ENCODE measurements at regions not wholly inside any gene's neighbourhood (a gene's known extent, or its start where the extent isn't known, plus 50 kb on each side); places are given as distances from the start of the nearest gene placed in this dataset.

DNA sequence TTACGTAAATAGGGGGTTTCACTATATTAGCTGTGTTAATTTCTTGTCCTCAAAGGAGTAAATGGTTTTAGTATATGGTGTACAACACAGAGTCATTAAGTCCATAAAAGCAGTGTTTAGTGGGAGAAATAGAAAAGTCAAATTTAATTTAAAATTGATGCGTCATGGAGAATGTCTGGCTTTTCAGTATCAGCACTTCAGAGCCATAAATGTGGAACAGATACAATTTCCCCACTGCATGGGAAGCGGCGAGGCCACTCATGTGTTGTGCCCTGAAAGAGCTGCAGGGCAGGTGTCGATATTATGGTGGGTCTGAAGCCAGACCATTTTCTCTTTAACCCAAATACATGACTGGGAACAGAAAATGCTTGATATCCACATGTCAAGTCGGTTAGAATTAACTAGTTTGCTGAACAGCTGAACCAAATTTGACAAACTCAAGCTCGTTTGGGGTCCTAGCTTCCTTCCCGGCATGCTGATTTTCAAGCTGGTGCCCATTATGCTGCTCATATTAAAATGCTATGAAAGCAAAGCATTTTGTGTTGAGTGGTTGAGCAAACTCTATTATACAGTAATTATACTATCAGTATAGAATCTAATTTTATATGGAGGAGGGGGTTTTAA is 364.6 kb upstream of the TBL1XR1 start:
- no peak for FAIRE-seq
- H3K27ac ChIP-seq (ENCODE audit: low read depth in 1 of 3, low read length in 2 of 3): no peak overlapping the region
- WGBS, 3 donors: 94 to 95% (median 95%) methylated on average over 8 of the region's 8 CpGs

DNA sequence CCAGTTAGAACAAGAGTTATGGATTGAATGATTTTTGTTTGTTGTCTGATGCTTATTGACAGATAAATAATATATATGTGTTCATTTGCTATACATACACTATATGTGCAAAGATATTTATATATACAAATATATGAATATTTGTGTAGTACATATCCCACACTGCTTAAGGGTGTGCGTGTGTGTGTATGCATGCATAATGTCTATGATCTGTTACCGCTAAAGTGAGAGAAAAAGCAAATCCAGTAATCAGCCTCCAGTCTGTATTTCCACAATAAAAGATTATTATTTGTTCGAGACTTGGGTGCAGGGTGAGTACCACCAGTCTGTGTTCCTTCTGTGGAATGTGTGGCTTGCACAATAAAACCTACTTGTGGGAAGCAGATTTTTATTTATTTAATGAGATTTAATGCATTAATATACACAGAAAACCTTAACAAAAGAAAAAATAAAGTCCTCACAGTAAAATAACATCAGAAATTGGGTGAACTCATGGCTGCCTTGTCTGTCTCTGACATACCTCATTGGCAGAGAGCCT is 366.0 kb upstream of the TBL1XR1 start:
- H3K36me3 ChIP-seq (ENCODE audit: control insufficient read depth in 3 of 3, insufficient read depth in 2 of 3, low read depth in 1 of 3, low read length in 3 of 3): no peaks in the 10 kb centered on the region
- no peak overlapping the region for H3K4me3 ChIP-seq (ENCODE audit: low read depth in 1 of 3, low read length in 3 of 3)
- FAIRE-seq (no peak), DNase-seq (no peak)
- no peaks in the 10 kb centered on the region for H3K27me3 ChIP-seq (ENCODE audit: control insufficient read depth in 3 of 3, insufficient read depth in 3 of 3, low read length in 3 of 3)
- no peaks in the 10 kb centered on the region for H3K9me3 ChIP-seq (ENCODE audit: control insufficient read depth in 2 of 2, insufficient read depth in 1 of 2, low read depth in 1 of 2, low read length in 1 of 2)
- H3K27ac ChIP-seq (ENCODE audit: low read depth in 1 of 3, low read length in 2 of 3): no peak overlapping the region
- no peaks in the 10 kb centered on the region for H3K4me1 ChIP-seq (ENCODE audit: control insufficient read depth in 3 of 3, insufficient read depth in 2 of 3, low read depth in 1 of 3, low read length in 2 of 3)
- WGBS, 3 donors: 76 to 94% (median 84%) methylated on average over 3 of the region's 3 CpGs

More for the DNA sequence above, 364.6 kb upstream of the TBL1XR1 start:
- no peaks in the 10 kb centered on the region for H3K4me1 ChIP-seq (ENCODE audit: control insufficient read depth in 3 of 3, insufficient read depth in 2 of 3, low read depth in 1 of 3, low read length in 2 of 3)
- no peaks in the 10 kb centered on the region for H3K27me3 ChIP-seq (ENCODE audit: control insufficient read depth in 3 of 3, insufficient read depth in 3 of 3, low read length in 3 of 3)
- no peak for DNase-seq
- H3K36me3 ChIP-seq (ENCODE audit: control insufficient read depth in 3 of 3, insufficient read depth in 2 of 3, low read depth in 1 of 3, low read length in 3 of 3): no peaks in the 10 kb centered on the region
- no peak overlapping the region for H3K4me3 ChIP-seq (ENCODE audit: low read depth in 1 of 3, low read length in 3 of 3)
- H3K9me3 ChIP-seq (ENCODE audit: control insufficient read depth in 2 of 2, insufficient read depth in 1 of 2, low read depth in 1 of 2, low read length in 1 of 2): no peaks in the 10 kb centered on the region

DNA sequence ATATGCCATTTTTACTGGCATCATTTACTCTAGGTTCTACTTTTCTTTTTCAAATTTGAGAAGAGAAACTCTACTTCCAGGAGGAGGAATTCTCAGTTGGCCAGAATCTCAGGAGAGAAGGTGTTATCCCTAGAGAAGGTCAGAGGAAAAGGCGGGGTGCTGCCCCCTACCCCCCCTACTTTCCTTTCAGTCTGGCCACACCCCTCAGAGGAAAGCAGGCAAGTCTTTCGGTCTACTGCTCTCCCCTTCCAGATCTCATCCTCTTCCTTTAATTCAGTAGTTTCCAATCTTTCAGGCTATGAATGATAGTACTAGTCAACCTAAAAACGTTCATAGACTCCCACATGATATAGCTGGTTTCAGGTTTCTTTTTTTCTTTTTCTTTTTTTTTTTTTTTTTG is 366.5 kb upstream of the TBL1XR1 start:
- Histone ChIP-seq H3K4me1 (ENCODE audit: control insufficient read depth in 3 of 3, insufficient read depth in 2 of 3, low read depth in 1 of 3, low read length in 2 of 3) (no peaks in the 10 kb centered on the region), H3K27me3 (ENCODE audit: control insufficient read depth in 3 of 3, insufficient read depth in 3 of 3, low read length in 3 of 3) (no peaks in the 10 kb centered on the region), H3K4me3 (ENCODE audit: low read depth in 1 of 3, low read length in 3 of 3) (no peak overlapping the region), H3K27ac (ENCODE audit: low read depth in 1 of 3, low read length in 2 of 3) (no peak overlapping the region), H3K36me3 (ENCODE audit: control insufficient read depth in 3 of 3, insufficient read depth in 2 of 3, low read depth in 1 of 3, low read length in 3 of 3) (no peaks in the 10 kb centered on the region), H3K9me3 (ENCODE audit: control insufficient read depth in 2 of 2, insufficient read depth in 1 of 2, low read depth in 1 of 2, low read length in 1 of 2) (no peaks in the 10 kb centered on the region)
- FAIRE-seq (no peak), DNase-seq (no peak)
- WGBS, 3 donors: 47 to 62% (median 62%) methylated on average over 3 of the region's 3 CpGs

DNA sequence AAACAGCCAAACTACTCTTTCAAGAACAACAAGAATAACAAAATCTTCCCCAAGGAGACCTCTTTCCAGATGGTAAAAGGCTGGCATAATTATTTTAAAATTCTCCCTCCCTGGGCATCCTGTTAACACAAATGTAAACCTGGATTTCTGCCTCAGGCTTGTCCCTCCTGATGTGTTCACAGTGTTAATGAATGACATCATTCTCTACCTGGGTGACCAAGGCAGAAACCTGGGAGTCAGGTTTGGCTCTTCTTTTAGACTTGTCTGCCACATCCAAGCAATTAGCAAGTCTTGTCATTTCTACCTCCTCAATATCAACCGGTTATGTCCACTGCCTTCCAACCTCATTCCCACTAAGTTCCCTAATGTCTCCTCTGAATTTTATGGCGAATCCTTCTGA is 368.7 kb upstream of the TBL1XR1 start:
- Histone ChIP-seq H3K27me3 (ENCODE audit: control insufficient read depth in 3 of 3, insufficient read depth in 3 of 3, low read length in 3 of 3) (no peaks in the 10 kb centered on the region), H3K4me1 (ENCODE audit: control insufficient read depth in 3 of 3, insufficient read depth in 2 of 3, low read depth in 1 of 3, low read length in 2 of 3) (no peaks in the 10 kb centered on the region), H3K9me3 (ENCODE audit: control insufficient read depth in 2 of 2, insufficient read depth in 1 of 2, low read depth in 1 of 2, low read length in 1 of 2) (no peaks in the 10 kb centered on the region), H3K4me3 (ENCODE audit: low read depth in 1 of 3, low read length in 3 of 3) (no peak overlapping the region), H3K27ac (ENCODE audit: low read depth in 1 of 3, low read length in 2 of 3) (no peak overlapping the region), H3K36me3 (ENCODE audit: control insufficient read depth in 3 of 3, insufficient read depth in 2 of 3, low read depth in 1 of 3, low read length in 3 of 3) (no peaks in the 10 kb centered on the region)
- FAIRE-seq (no peak), DNase-seq (no peak)
- WGBS, 3 donors: 92 to 99% (median 94%) methylated on average over 2 of the region's 2 CpGs

DNA sequence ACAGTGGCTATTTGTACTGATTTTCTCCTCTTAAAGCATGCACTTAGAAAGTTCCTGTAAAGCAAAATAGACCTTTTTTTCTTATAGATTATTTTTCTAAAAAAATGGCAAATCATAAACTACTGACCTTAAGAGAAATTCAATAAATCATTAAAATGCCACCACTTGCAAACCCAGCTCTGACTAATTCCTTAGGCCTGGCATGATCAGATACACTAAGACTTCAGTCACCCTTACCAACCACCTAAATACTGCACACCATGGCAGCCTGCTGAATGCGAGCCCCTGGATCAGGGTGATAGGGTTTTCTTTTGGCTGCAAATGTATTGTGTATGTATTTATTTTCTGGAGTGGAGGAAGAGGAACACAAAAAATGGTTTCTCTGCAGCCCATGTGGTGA is 370.6 kb upstream of the TBL1XR1 start:
- WGBS, 3 donors: 93 to 97% (median 94%) methylated on average over 1 of the region's 1 CpG
- Histone ChIP-seq H3K27me3 (ENCODE audit: control insufficient read depth in 3 of 3, insufficient read depth in 3 of 3, low read length in 3 of 3) (no peaks in the 10 kb centered on the region), H3K36me3 (ENCODE audit: control insufficient read depth in 3 of 3, insufficient read depth in 2 of 3, low read depth in 1 of 3, low read length in 3 of 3) (no peaks in the 10 kb centered on the region), H3K9me3 (ENCODE audit: control insufficient read depth in 2 of 2, insufficient read depth in 1 of 2, low read depth in 1 of 2, low read length in 1 of 2) (no peaks in the 10 kb centered on the region), H3K27ac (ENCODE audit: low read depth in 1 of 3, low read length in 2 of 3) (no peak overlapping the region), H3K4me3 (ENCODE audit: low read depth in 1 of 3, low read length in 3 of 3) (no peak overlapping the region), H3K4me1 (ENCODE audit: control insufficient read depth in 3 of 3, insufficient read depth in 2 of 3, low read depth in 1 of 3, low read length in 2 of 3) (no peaks in the 10 kb centered on the region)
- DNase-seq (no peak), FAIRE-seq (no peak)

DNA sequence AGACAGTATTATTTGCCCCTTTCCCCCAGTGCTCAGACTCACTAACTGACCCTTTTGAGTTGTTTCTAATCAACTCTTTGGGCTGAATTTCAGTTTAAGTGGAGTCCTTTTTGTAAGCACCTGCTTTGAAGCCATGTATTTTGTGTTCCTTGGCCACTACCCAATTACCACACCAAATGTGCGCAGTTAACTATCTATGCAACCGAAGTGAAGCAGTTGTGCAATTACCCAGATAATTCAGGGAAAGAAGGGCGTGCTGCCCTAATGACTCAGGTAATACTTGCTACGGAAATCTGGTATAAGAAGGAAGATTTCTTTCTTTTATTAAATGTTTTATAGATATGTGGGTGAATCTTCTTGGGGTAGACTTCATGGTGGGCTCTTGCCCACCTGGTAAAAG is 371.9 kb upstream of the TBL1XR1 start:
- H3K9me3 ChIP-seq (ENCODE audit: control insufficient read depth in 2 of 2, insufficient read depth in 1 of 2, low read depth in 1 of 2, low read length in 1 of 2): no peaks in the 10 kb centered on the region

DNA sequence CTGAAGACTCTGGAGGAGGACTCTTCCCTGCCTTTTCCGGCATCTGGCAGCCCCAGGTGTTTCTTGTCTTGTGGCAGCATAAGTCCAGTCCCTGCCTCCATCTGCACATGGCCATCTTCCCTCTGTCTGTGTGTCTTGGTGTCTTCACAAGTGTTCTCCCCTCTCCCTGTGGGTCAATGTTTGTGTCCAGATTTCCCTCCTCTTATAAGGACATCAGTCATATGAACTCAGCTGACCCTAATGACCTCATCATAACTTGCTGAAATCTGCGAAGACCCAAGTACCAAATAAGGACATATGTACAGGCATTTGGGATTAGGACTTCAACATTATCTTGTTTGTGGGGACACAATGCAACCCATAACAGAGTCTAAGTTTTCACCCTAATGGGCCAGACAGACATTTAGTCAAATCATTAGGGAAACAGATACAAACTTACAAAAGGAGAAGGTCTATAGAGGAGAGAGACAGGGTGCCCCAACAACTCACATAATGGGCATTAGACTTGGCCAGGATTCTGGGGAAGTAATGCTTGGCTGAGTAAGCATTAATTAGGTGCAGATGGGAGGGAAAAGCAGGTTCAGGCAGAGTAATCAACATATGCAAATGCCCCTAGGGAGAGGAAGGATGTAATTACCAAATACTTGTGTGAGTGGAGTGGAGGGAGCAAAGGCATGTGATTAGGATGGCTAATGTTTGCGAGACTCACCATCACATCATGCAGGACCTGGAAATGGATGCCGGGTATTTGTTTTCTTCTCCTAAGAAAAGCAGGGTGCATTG is 372.8 kb upstream of the TBL1XR1 start:
- Histone ChIP-seq H3K27me3 (ENCODE audit: control insufficient read depth in 3 of 3, insufficient read depth in 3 of 3, low read length in 3 of 3) (no peaks in the 10 kb centered on the region), H3K9me3 (ENCODE audit: control insufficient read depth in 2 of 2, insufficient read depth in 1 of 2, low read depth in 1 of 2, low read length in 1 of 2) (peaks cover 0 to 3% of the 10 kb centered on the region in 2 donors), H3K4me3 (ENCODE audit: low read depth in 1 of 3, low read length in 3 of 3) (no peak overlapping the region), H3K4me1 (ENCODE audit: control insufficient read depth in 3 of 3, insufficient read depth in 2 of 3, low read depth in 1 of 3, low read length in 2 of 3) (peaks cover 0 to 4% (median 0%) of the 10 kb centered on the region in 3 donors), H3K27ac (ENCODE audit: low read depth in 1 of 3, low read length in 2 of 3) (no peak overlapping the region), H3K36me3 (ENCODE audit: control insufficient read depth in 3 of 3, insufficient read depth in 2 of 3, low read depth in 1 of 3, low read length in 3 of 3) (no peaks in the 10 kb centered on the region)
- no peak for DNase-seq
- WGBS, 3 donors: 76 to 85% (median 76%) methylated on average over 4 of the region's 4 CpGs
- no peak for FAIRE-seq

More for the DNA sequence above, 371.9 kb upstream of the TBL1XR1 start:
- no peak overlapping the region for H3K4me3 ChIP-seq (ENCODE audit: low read depth in 1 of 3, low read length in 3 of 3)
- H3K4me1 ChIP-seq (ENCODE audit: control insufficient read depth in 3 of 3, insufficient read depth in 2 of 3, low read depth in 1 of 3, low read length in 2 of 3): peaks cover 0 to 2% (median 0%) of the 10 kb centered on the region in 3 donors
- FAIRE-seq: no peak
- DNase-seq: peak; percentile 11 to 48
- no peak overlapping the region for H3K27ac ChIP-seq (ENCODE audit: low read depth in 1 of 3, low read length in 2 of 3)
- no peaks in the 10 kb centered on the region for H3K36me3 ChIP-seq (ENCODE audit: control insufficient read depth in 3 of 3, insufficient read depth in 2 of 3, low read depth in 1 of 3, low read length in 3 of 3)
- 19 to 72% (median 43%) methylated on average over 4 of the region's 4 CpGs for WGBS, 3 donors
- no peaks in the 10 kb centered on the region for H3K27me3 ChIP-seq (ENCODE audit: control insufficient read depth in 3 of 3, insufficient read depth in 3 of 3, low read length in 3 of 3)

DNA sequence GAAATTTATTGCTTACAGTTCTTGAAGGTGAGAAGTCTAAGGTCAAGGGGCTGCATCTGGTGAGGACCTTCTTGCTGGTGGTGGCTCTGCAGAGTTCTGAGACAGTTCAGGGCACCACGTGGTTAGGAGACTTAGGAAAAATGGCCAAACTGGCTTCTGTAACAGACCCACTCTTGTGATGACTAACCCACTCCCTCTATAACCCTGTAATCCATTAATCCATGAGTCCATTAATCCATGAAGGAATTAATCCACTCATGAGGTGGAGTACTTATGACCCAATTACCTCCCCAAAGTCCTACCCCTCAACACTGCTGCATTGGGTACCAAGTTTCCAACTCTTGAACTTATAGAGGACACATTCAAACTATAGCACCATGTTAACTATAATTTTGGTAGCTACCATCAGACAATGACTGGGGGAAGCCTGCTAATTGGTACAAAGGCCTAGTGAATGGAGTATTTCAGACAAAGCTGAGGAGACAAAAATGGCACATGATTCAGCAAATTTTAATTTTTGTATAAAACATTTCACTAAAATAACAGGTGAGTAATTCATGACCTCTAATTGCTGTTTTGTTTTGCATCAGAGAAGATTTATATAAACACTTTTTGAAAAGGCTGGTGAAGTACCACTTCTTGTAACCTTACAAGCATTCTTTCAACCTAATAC is 374.1 kb upstream of the TBL1XR1 start:
- DNase-seq (no peak), FAIRE-seq (no peak)
- Histone ChIP-seq H3K27me3 (ENCODE audit: control insufficient read depth in 3 of 3, insufficient read depth in 3 of 3, low read length in 3 of 3) (no peaks in the 10 kb centered on the region), H3K9me3 (ENCODE audit: control insufficient read depth in 2 of 2, insufficient read depth in 1 of 2, low read depth in 1 of 2, low read length in 1 of 2) (peaks cover 0 to 3% of the 10 kb centered on the region in 2 donors), H3K36me3 (ENCODE audit: control insufficient read depth in 3 of 3, insufficient read depth in 2 of 3, low read depth in 1 of 3, low read length in 3 of 3) (no peaks in the 10 kb centered on the region), H3K4me3 (ENCODE audit: low read depth in 1 of 3, low read length in 3 of 3) (no peak overlapping the region), H3K27ac (ENCODE audit: low read depth in 1 of 3, low read length in 2 of 3) (no peak overlapping the region), H3K4me1 (ENCODE audit: control insufficient read depth in 3 of 3, insufficient read depth in 2 of 3, low read depth in 1 of 3, low read length in 2 of 3) (peaks cover 0 to 4% (median 0%) of the 10 kb centered on the region in 3 donors)
- WGBS, 3 donors: 81 to 85% (median 85%) methylated on average over 1 of the region's 1 CpG

Data from small intestine (tissue), 7 donors.